ENCODE measurements at regions not wholly inside any gene's neighbourhood (a gene's known extent, or its start where the extent isn't known, plus 50 kb on each side); places are given as distances from the start of the nearest gene placed in this dataset.

GRCh38 chr13:31901985-31902384 is 129.6 kb upstream of the FRY start:
- Histone ChIP-seq H3K4me1 (peaks cover 9% of the 10 kb centered on the region), H3K4me2 (no peak overlapping the region), H3K27ac (no peak overlapping the region), H3K9me3 (ENCODE audit: low read depth) (no peaks in the 10 kb centered on the region), H2AFZ (replicated peaks) (no peak overlapping the region), H3K9ac (no peak overlapping the region), H3K36me3 (no peaks in the 10 kb centered on the region), H3F3A (ENCODE audit: low read depth) (no peaks in the 10 kb centered on the region), H4K20me1 (ENCODE audit: low read depth) (no peaks in the 10 kb centered on the region), H3K27me3 (no peaks in the 10 kb centered on the region), H3K4me3 (no peak overlapping the region), H3K79me2 (ENCODE audit: low read depth) (no peaks in the 10 kb centered on the region)
- H3K27me3 Mint-ChIP-seq (ENCODE audit: insufficient read depth, low read depth), result no peaks in the 10 kb centered on the region
- peaks cover 8% of the 10 kb centered on the region for H3K4me1 Mint-ChIP-seq
- H3K4me3 Mint-ChIP-seq, result no peak overlapping the region
- H3K27ac Mint-ChIP-seq, result no peak overlapping the region
- no peaks in the 10 kb centered on the region for H3K36me3 Mint-ChIP-seq
- no peaks in the 10 kb centered on the region for H3K9me3 Mint-ChIP-seq
- TF ChIP-seq CTCF (IDR thresholded peaks at IDR 0.05) (no peak), EZH2phosphoT487 (IDR thresholded peaks at IDR 0.05) (no peak), EZH2 (IDR thresholded peaks at IDR 0.05) (no peak)
- DNase-seq (ENCODE audit: low spot score), result no peak

DNA sequence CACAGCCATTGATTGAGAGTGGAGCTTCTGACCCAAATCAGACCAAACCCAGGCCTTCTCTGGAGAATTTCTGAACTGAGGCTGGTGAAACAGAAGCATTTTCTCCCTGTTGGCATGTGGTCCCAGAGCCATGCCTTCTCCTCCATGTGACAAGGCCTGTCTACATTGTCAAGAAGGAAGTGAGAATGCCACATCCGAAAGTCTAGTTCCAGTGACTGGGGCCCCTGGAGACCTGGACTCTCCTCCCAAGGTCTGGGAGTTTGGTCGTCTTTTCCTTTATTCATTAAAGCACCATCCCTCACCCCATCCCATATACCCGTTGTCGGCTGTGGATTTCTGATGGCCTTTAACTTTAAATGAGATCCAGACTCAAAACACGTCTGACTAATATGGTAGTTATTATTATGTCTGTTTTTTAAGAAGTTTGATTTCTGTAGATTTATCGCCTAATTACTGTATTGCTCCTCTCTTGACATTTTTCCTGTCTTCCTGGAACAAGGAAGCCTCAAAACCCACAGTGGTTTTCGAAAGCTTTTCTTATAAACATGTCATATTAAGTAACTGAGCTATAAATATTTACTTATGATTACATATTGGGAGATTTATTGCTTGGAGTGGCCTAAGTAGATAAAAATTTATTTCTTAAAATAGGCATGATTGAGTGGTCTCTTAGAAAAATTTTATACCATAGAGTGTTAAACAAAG is 128.3 kb upstream of the FRY start:
- H3K27me3 Mint-ChIP-seq (ENCODE audit: insufficient read depth, low read depth), result no peaks in the 10 kb centered on the region

DNA sequence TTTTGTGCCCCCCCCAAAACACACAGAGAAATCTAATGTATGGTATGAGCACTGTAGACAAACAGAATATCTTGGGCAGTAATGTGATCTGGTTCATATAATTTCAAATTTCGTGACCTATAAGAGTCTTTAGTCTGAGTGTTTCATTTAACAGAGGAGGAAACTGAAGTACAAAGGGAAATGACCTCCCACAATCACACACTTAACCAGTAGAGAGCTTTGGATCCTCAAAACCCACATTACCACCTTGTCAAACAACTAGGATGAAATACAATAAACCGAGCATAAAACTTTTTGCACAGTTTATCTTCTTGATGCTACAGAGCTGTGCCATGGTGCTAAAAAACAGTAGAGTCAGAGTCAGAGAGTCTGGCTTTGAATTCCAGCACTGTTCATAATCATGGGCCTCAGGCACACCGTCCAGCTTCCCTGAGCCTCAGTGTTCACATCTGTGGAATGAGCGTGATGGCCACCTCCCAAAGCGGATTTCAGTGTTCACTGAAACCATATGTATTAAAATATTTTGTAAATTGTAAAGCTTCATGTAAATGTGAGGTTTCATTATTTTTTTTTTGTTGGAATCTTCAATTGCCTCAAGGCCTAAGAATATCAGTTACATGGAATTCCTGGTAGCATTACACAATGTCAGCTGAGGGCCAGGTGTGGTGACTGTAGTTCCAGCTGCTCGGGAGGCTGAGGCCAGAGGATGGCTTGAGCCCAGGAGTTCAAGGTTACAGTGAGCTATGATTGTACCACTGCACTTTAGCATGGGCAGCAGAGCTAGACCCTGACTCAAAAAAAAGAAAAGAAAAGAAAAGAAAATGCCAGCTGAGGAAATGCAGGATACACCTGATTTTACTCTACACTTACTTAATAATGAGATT is 126.4 kb upstream of the FRY start:
- Histone ChIP-seq H3K4me1 (peaks cover 9% of the 10 kb centered on the region), H3K4me2 (no peak overlapping the region), H3K9ac (no peak overlapping the region), H3K4me3 (no peak overlapping the region), H3F3A (ENCODE audit: low read depth) (no peaks in the 10 kb centered on the region), H2AFZ (replicated peaks) (no peak overlapping the region), H3K27ac (no peak overlapping the region), H3K27me3 (no peaks in the 10 kb centered on the region), H3K9me3 (ENCODE audit: low read depth) (no peaks in the 10 kb centered on the region), H3K36me3 (no peaks in the 10 kb centered on the region), H4K20me1 (ENCODE audit: low read depth) (no peaks in the 10 kb centered on the region), H3K79me2 (ENCODE audit: low read depth) (no peaks in the 10 kb centered on the region)
- peaks cover 2% of the 10 kb centered on the region for H3K27me3 Mint-ChIP-seq (ENCODE audit: insufficient read depth, low read depth)
- H3K4me1 Mint-ChIP-seq, result peaks cover 6% of the 10 kb centered on the region
- H3K27ac Mint-ChIP-seq, result no peak overlapping the region
- TF ChIP-seq EZH2 (IDR thresholded peaks at IDR 0.05) (no peak), CTCF (IDR thresholded peaks at IDR 0.05) (no peak), EZH2phosphoT487 (IDR thresholded peaks at IDR 0.05) (no peak)
- H3K4me3 Mint-ChIP-seq, result no peak overlapping the region
- no peak for DNase-seq (ENCODE audit: low spot score)
- H3K36me3 Mint-ChIP-seq, result no peaks in the 10 kb centered on the region
- H3K9me3 Mint-ChIP-seq, result no peaks in the 10 kb centered on the region

More for the DNA sequence above, 128.3 kb upstream of the FRY start:
- Mint-ChIP-seq H3K9me3 (no peaks in the 10 kb centered on the region), H3K4me3 (no peak overlapping the region), H3K27ac (no peak overlapping the region), H3K36me3 (no peaks in the 10 kb centered on the region), H3K4me1 (peaks cover 8% of the 10 kb centered on the region)
- H3K4me3 ChIP-seq, result no peak overlapping the region
- TF ChIP-seq CTCF (IDR thresholded peaks at IDR 0.05) (no peak), EZH2phosphoT487 (IDR thresholded peaks at IDR 0.05) (no peak), EZH2 (IDR thresholded peaks at IDR 0.05) (no peak)
- no peak for DNase-seq (ENCODE audit: low spot score)
- no peak overlapping the region for H3K9ac ChIP-seq
- H3F3A ChIP-seq (ENCODE audit: low read depth), result no peaks in the 10 kb centered on the region
- H3K36me3 ChIP-seq, result no peaks in the 10 kb centered on the region
- H3K4me2 ChIP-seq, result no peak overlapping the region
- no peak overlapping the region for H2AFZ ChIP-seq (replicated peaks)
- H4K20me1 ChIP-seq (ENCODE audit: low read depth), result no peaks in the 10 kb centered on the region
- H3K27ac ChIP-seq, result no peak overlapping the region
- H3K27me3 ChIP-seq, result no peaks in the 10 kb centered on the region
- H3K4me1 ChIP-seq, result peaks cover 9% of the 10 kb centered on the region
- no peaks in the 10 kb centered on the region for H3K9me3 ChIP-seq (ENCODE audit: low read depth)
- no peaks in the 10 kb centered on the region for H3K79me2 ChIP-seq (ENCODE audit: low read depth)
